Activated CD4-positive, alpha-beta T cell treated with anti-CD3 and anti-CD28 coated beads, Interleukin-2, amount 50 U/mL, for 4 hours (primary cell): ENCODE measurements at regions not wholly inside any gene's neighbourhood (a gene's known extent, or its start where the extent isn't known, plus 50 kb on each side); places are given as distances from the start of the nearest gene placed in this dataset.

Experiments used
- DNase-seq, 2 experiments: peaks; one replicate each; pipeline ENCODE4 v3.0.0-alpha.2; 2020

DNA sequence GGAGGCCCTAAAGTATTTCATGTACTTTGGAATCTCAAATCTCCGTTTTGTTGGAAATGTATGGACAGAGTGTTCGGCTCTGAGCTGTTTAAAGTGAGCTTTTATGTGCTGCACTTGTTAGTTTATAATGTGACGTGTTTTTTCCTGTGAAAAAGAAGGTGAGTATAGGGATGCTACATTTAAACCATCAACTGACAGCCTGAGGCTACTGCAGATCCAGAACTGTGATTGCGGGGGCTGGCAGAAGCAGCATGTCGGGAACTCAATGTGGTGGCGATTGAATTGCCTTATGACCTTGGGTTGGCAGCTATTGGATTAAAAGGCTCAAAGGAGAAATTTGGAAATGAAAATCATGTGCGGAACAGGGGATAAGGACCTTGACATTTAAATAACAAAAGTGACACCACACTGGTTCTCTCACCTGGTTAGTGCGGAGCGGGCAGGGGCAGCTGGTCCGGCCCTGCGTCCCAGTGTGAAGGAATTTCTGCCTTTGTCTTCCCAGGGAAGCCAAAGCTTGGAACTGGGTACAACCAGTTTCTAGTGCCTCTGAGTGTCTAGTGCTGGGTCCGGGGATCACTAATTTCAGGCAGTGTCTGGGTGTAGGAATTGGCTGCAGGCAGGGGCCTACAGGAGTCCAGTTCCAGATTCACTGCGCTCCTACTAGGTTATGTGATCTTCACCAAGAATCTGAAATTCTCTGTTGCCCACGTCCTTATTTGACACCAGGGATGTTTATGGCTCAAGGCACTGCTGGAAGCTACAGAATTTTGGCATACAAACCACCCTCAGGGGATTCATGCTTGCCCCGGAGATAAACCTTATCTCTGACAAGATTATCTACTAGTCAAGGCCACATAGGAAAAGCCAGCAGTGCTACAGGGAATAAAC, 120.7 kb upstream of the ERCC6L2 start:
- DNase-seq: no peak

DNA sequence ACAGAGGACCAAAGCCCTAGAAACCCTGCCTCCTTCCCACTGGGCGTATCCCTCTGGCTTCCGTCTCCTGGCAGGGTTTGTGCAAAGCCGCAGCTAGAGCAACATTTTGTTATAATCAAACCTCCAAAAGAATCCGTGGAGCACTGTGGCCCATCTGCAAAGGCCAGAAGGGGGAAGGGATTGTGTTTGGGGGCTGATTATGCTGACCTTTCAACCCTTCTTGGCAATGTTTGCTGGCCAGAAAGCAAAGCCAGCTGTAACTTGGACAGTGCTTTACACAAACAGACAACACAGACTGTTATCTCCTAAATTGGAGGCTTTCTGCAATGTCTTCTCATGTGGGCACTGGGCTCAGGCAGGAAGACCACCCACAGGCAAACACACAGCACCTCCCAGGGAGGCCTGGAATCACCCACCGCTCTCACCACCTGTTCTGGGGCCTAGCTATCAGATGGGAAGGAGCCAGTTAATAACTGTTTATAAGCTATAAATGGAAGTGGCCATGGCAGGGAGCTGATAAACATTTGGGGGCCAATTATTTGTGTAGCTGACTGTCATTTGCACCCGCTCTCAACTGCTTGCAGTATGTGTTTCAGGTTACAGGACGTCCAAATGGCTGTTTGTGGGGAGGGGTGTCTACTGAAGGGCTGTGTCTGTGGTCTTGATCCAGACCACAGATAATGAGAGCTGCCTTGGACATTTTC, 121.6 kb upstream of the ERCC6L2 start:
- no peak for DNase-seq

DNA sequence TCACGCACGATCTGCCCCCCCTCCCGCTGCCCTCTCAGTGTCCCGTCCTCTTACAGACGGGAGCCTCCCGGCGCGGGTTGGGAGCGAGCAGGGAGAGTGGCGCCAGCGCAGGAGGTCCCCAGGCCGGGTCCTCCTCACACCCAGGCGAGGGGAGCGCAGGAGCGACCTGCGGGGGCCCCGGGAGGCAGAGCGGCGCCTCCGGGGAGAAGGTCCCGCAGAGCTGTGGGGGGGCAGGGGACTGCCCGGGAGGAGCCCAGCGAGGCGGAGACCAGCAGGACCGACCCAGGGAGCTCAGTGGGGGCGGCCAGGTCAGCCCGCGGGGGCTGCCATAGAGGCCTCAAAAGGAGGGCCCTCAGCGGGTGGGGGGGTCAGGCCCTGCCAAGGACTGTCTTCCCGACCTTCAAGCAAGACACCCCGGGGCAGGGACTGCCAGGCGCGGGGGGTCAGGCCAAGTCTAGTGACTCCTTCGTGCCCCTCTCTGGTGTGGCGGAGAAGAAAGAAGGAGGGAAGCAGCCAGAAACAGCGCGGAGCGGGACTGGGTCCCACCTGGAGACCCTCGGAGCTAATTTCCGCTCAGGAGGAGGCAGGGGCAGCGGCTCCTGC, 123.3 kb upstream of the ERCC6L2 start:
- no peak for DNase-seq

DNA sequence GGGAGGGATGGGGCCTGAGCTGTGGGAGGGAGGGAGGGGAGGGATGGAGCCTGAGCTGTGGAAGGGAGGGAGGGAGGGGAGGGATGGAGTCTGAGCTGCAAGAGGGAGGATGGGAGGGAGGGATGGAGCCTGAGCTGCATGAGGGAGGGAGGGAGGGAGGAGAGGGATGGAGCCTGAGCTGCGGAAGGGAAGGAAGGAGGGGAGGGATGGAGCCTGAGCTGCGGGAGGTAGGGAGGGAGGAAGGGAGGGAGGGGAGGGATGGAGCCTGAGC, 124.0 kb upstream of the ERCC6L2 start:
- DNase-seq: no peak

DNA sequence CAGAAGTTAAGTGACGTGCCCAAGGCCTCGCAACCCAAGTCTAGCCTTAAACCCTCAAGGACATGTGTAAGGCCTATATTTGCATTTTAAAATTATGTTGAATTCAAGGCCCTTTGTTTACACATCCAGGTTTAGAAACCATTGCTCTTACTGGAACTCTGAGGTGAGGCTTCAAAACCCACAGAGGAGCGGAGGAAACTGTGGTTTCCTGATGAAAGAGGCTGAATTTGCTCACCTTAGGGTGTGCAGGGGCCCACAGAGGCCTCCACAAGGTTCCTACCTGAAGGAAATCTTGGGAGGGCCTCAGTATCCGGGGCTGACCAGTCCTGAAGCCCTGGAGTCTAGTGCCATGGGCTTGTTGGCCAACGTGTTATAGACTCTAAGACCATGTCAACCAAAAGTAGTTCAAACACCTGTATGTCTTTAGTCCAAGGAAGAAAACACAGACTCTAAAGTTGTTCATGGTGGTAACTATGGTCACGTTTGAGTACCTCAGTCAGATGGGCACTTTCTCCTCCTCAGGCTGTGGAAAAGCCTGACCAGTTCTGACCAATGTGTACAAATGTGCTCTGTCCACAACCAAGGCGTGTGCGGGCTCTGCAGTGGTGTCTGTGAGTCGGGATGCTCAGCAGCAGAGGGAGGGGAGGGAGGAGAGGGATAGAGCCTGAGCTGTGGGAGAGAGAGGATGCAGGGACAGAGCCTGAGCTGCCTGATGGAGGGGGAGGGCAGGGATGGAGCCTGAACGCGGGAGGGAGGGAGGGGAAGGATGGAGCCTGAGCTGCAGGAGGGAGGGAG, 124.6 kb upstream of the ERCC6L2 start:
- no peak for DNase-seq

DNA sequence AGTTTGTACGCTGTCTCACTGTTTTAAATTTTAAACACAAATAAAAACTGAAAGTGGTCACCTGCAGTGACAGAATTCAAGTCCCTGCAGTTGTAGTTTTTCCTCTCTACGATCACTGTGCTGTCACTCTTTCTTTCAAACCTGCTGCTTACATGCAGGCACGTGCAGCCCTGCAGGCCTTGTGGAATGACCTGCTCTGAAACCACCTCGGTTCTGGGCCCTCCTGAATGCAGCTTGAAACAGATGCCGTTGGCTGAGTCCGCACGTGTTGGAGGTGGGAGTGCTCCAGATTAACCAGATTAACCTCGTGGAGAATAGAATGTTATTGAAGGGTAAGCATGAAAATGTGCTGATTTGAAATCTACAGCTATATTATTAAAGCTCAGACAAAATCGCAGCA, 126.0 kb upstream of the ERCC6L2 start:
- DNase-seq: no peak

DNA sequence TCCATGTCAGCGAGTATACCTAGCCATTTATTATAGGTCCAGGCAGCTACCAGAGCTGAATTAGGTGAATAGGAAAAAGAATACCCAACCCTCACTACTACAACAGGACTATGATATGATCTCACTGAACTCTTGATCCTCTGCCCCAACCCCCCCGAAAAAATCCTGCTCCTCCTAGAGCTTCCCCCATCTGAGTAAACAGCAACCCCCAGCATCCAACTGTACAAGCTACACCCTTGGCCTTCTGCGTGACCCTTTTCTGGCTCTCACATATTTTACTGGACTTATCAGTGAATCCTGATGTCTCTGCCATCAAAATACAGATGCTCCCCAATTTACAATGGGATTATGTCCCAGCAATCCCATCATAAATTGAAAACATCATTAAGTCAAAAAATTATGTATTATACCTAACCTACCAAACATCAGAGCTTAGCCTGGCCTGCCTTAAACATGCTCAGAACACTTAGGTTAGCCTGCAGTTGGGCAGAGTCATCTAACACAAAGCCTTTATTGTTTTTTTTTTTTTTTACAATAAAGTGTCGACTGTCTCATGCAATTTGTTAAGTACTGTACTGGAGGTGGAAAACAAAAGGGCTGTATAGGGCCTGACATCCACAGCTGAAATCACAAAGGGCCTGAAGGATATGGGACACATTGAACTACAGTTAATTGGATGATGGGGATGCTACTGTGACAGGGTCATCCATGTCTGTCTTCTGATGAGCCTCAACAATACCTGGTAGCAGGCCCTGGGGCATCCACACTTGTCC, 128.9 kb upstream of the ERCC6L2 start:
- DNase-seq: no peak

DNA sequence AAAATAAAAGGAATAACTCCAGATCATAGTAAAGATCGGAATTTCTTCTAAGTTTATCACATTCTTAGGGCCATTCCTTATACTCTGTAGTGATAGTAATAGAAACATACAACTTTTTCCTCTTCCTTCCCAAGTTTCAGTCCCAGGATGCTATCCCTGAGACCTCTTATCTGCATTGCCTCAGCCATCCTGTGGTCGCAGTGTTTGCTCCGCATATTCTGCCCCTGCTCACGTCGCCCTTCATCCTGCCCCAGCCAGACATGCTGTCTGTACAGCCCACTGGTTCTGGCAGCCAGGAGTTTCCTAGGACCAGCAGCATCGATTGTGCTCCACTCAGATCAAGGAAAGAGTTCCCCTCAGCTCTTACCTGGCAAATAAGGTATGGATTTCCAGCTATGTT, 132.7 kb upstream of the ERCC6L2 start:
- DNase-seq: no peak

DNA sequence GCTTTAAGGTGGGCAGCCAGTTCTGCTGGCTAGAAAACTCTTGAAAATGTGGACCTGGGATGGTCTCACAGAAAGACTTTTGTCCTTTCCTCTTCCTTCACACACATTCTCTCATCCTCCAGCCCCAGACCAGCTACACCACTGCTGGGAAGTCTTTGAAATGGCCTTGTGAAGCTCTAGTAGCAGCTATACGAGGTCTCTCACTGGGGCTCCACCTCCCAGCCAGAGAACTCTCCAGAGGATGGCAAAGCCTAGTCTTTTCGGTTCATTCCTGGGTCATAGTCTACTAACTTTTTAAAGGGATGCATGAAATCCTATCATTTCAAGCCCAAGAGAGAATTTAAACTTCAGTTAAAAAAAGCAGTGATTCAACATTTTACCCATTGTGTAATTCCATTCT, 133.9 kb upstream of the ERCC6L2 start:
- DNase-seq: no peak

DNA sequence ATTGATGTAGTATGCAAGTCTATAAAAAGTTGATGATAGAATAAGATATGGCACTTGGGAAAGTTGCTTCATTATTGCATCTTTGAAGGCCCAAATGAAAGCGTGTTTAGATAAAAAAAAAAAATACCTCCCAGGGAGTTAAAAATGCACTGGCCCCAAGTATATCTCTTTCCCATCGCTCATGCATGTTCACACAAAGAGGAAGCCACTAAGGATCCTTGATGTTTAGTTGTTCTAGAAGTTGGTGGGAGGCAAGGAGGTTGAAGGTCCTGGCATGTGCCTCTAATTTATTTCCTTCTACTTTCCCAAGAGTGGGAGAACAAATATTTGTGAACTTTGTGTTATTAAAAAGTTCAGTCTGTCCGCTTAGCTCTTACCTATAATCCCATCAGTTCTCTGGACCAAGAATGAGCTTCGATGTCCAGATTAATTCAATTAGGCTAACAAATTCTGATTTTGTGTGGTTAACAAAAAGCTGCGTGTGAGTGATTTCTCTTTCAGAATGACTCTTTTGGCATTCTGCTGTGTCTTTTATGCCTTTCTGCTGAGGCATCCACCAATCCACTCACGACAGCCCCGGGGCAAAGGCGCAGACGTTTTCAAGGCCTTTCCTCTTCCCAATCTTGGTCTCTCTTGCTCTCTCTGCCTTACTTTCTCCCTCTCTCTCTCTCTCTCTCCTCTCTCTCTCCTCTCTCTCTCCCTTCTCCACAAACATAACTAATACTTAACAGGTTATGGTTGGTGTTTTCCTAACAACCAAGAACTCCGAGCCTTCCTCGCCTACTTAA, 135.1 kb upstream of the ERCC6L2 start:
- DNase-seq: no peak

DNA sequence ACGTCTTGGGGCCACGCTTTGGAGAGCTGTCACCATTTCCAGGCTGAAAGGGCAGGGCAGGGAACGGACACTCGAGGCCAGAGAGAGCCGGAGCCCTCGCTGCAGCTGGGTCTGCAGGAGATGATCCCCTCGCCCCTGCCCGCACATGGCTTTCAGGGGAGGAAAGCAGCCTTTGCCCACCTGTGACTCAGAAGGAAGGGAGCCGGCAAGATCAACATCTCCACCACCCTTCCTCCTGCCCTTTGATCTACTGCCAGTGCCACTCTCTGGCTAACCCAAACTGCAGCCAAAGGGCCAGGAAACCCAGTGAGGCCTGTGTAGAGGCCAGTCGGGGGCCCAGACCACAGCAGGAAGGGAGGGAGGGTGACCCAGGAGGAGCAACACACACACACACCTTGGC, 137.1 kb upstream of the ERCC6L2 start:
- DNase-seq: no peak

DNA sequence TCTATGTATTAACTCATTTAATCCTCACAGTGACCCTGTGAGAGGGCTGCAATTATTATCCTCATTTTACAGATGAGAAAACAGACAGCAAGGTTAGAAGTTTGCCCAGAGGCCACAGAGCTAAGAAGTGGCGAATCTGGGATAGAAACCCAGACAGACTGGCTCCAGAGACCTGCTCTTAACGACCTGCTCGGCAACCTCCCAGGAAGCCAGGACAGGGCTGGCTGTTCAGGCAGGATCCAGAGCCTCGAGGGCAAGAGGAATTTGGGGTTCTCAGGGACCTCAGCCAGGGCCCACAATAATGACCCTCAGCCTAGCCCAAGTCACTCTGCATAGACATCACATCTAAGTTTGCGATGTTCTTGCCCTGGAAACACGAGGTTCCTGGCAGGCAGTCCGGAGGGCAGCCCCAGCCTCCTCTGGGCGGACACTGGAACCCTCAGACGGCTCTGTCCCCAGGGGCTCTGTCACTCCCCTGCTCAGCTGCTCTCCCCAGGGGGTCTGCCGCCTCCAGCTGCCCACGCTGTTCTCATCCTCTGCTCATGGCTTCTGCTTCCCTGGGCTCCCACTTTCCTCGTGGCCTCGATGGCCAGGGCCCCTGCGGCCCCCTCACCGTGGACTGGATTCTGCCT, 138.5 kb upstream of the ERCC6L2 start:
- DNase-seq: no peak

DNA sequence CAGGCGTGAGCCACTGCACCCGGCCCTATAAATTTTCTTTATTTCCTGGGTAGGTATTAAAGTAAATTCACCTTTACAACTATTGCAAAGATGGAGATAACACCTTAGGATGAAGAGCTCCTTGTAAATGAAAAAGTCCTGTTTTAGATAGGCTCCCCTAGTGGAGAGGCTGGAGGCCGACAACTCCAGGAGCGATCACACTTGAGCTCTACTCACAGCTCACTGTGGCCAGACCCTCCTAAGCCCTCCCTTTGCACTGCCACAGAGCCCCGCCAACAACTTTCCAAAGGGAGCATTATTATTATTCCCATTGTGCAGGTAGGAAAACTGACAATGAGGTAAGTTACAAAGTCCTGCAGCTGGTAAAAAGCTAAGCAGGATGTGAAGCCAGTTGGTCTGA, 139.1 kb upstream of the ERCC6L2 start:
- no peak for DNase-seq

DNA sequence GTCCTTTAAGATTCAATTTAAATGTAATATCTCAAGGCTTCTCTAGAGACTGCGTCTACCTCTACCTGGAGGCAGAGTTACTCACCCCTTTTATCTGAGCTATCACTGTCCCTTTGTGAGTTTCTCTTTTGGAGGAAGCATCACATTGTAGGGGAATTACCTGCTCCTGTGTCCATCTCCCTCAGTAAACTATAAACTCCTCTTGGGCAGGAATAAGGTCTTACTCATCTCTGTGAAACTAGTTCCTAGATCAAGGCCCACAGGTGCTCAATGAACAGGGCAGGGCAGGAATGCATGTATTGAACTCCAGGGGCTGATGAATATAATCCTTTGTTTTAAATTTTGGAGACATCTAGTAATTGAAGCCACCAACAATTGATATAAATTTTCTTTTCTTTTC, 139.8 kb upstream of the ERCC6L2 start:
- no peak for DNase-seq

DNA sequence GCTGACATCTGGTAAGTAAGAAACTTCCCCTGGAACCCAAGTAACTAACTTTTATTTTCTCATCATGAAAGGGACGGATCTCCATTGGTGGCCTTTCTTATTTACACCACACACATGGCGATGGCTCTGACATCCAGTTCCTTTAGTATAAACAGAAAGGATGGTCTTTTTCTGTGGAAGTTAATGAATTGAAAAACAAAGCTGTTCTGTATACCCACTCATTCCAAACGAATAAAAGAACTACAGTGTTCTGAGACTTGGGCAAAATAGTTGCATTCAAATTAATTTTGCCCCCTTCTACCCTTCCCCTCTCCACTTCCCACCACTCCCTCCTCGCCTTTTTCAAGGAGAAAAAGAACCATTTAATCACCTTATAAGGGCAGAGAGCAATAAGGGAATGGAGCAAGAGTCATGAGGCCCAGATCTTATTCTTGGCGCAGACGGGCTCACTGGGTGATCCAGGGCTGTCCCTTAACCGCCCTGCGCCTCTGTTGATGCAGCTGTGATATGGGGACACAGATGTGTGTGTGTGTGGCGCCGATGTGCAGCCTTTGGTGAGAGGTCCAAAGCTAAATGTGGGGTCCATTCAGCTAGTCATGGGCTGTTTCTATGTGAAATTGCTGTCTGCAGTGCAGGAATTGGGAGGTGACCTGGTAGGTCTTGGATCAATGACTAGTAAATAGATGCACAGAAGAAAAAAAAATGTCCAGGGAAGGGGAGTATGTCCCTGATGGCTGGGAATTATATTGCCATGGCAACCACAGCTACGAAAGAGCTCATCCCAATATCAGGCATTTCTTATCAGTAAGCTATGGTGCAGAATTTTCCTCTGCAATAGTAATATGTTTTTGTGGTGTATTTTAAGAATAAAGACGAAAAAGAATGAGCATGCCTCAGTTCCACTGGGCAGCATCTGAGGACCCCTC, 141.5 kb upstream of the ERCC6L2 start:
- no peak for DNase-seq

DNA sequence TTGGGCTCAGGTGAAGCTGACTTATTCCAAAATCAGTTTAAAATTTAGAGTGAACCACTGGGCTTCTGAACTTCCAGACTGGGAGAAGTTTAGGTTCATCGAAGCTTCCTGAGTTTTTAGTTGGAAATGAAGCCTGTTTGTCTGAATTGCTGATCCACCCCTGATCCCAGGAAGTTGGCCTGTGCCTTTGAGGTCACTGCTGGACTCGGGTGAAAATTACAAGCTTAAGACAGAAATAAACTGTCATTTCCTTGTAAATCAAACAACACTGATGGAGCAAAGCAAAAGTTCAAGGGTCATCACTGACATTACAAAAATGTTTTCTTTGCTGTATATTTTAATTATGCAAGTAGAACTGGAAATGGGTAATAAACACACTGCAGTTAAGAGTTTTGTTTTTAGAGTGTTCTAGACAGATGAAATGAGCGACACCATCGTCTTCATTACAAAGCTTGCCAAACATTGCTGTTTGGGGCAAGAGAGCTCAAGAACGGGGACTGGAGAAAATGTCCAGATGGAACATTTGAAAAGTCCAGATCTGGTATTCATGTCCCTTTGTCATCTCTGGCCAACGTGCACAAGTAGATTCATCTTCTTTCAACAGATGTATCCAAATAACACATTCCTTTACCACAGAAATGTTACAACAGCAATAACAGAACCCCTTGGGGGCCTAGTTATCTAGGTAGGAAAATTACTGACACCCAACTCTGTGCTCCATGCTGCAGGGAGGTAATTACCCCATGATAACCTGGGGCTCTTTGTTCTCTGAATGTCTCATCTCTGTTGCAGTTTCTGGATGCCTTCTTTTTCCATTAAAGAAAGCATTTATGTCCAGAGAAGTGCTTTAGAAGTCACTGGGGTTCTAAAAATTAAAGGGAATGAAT, 142.4 kb upstream of the ERCC6L2 start:
- DNase-seq: no peak

DNA sequence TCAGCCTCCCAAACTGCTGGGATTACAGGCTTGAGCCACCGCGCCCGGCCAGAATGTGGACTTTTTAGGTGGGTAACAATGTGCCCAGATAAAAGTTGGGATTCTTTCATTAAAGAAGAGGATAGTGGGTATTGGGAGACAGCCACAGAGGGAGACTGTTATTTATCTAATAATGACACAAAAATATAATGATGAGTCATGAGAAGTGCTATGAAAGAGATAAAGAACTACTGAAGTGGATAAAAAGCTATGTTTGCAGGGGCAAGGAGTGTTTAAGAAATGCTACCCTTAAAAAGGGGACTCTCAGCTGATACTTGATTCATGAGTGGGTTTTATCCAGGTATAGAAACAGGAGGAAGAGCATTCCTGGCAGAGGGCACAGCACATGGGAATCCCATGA, 143.6 kb upstream of the ERCC6L2 start:
- no peak for DNase-seq

DNA sequence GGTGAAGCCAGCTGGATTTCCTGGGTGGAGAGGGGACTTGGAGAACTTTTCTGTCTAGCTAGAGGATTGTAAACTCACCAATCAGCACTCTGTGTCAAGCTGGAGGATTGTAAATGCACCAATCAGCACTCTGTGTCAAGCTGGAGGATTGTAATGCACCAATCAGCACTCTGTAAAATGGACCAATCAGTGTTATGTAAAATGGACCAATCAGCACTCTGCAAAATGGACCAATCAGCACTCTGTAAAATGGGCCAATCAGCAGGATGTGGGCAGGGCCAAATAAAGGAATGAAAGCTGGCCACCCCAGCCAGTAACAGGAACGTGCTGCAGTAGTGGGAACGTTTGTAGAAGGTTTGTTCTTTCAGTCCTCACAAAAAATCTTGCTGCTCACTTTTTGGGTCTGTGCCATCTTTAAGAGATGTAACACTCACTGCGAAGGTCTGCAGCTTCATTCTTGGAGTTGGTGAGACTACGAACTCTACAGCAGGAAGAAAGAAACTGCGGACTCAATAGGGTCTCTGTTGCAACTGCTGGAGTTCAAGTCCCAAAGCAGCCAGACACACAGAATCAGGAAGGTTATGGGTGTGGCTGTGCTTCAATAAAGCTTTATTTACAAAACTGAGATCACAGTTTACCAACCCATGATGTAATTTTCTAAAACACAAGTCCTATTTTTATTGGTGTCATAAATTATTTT, 145.7 kb upstream of the ERCC6L2 start:
- DNase-seq: no peak
